Sigmoid colon (tissue), 6 donors: ENCODE measurements at regions not wholly inside any gene's neighbourhood (a gene's known extent, or its start where the extent isn't known, plus 50 kb on each side); places are given as distances from the start of the nearest gene placed in this dataset.

ENCODE experiments used
- DNase-seq: peaks from one replicate; pipeline ENCODE4 v3.0.0-alpha.2; 2019
- H3K27ac ChIP-seq, 4 donors: fragments of 200-600 bp; sonication (generic); one replicate each; pipeline ENCODE4 v1.5.1; 2016 to 2019; ENCODE audit warnings: mild to moderate bottlenecking in 1 of 4
- H3K27me3 ChIP-seq, 3 donors: fragments of 200-600 bp; sonication (generic); one replicate each; pipeline ENCODE4 v1.5.1; 2019; ENCODE audit warnings: mild to moderate bottlenecking in 1 of 3
- H3K36me3 ChIP-seq, 4 donors: fragments of 200-600 bp; sonication (generic); one replicate each; pipeline ENCODE4 v1.5.1; 2016 to 2019
- H3K4me1 ChIP-seq, 4 donors: fragments of 200-600 bp; sonication (generic); one replicate each; pipeline ENCODE4 v1.5.1; 2017 to 2019
- H3K4me3 ChIP-seq, 4 donors: fragments of 200-600 bp; sonication (generic); one replicate each; pipeline ENCODE4 v1.5.1; 2017 to 2019; ENCODE audit warnings: mild to moderate bottlenecking in 2 of 4, moderate library complexity in 1 of 4
- H3K9me3 ChIP-seq, 4 donors: fragments of 200-600 bp in 3 of 4; sonication (generic) in 3 of 4; one replicate each; pipeline versions ENCODE4 v1.5.1 to v1.6.1; 2013 to 2019
- EP300 ChIP-seq, 4 donors: sonication (generic); formaldehyde crosslinking; IDR thresholded peaks; one replicate each; pipeline ENCODE4 v1.6.1; 2017; ENCODE audit warnings: antibody characterized with exemption in 4 of 4
- POLR2A ChIP-seq, 2 donors: fragments of 450-650 bp; IDR thresholded peaks; one replicate each; pipeline ENCODE4 v1.6.1; 2016; ENCODE audit warnings: antibody characterized with exemption in 2 of 2, mild to moderate bottlenecking in 2 of 2, moderate library complexity in 2 of 2
- POLR2AphosphoS5 ChIP-seq, 4 donors: sonication (generic); formaldehyde crosslinking; IDR thresholded peaks; one replicate each; pipeline ENCODE4 v1.6.1; 2017; ENCODE audit warnings: antibody characterized with exemption in 4 of 4
- WGBS, 2 donors: extraction: QIAGEN DNeasy Blood & Tissue Kit; methylation state at CpG; one replicate each; pipeline ENCODE4 v1.1.7; 2013; 5-methylcytosine and 5-hydroxymethylcytosine counted together
- intact Hi-C: fragments of 100-400 bp; cut with DNase I; formaldehyde crosslinking; loops from one replicate; pipeline ENCODE4 v1.15.1; 2023
- TF ChIP-seq, protein P1 (sequence below), 4 experiments: fragments of 450-650 bp in 3 of 4; fragments of 200-600 bp in 1 of 4; IDR thresholded peaks; one replicate each; pipeline ENCODE4 v1.5.1; 2016 to 2019; ENCODE audit warnings: antibody characterized with exemption in 4 of 4, mild to moderate bottlenecking in 3 of 4, moderate library complexity in 2 of 4
- donor health status: healthy with polysubstance abuse.
- donor health status: healthy.

- Histone ChIP-seq H3K36me3 (no peaks in the 10 kb centered on the region), H3K27me3 (no peaks in the 10 kb centered on the region), H3K27ac (no peak overlapping the region), H3K9me3 (peaks cover 0 to 3% (median 0%) of the 10 kb centered on the region in 4 donors), H3K4me1 (peaks cover 0 to 22% (median 18%) of the 10 kb centered on the region in 4 donors), H3K4me3 (no peak overlapping the region)
- DNase-seq: no peak
- TF ChIP-seq POLR2A (IDR thresholded peaks at IDR 0.05): no peak
- peak; percentile 42 to 76 (median 60) for TF ChIP-seq POLR2AphosphoS5 (IDR thresholded peaks at IDR 0.05)
- 32 to 55% methylated on average over 4 of the region's 4 CpGs for WGBS, 2 donors
- intact Hi-C loops: no loop called here
Observed at GRCh38 chr2:128732976-128733431, 414.3 kb upstream of the HS6ST1 start.

- Histone ChIP-seq H3K27ac (no peak overlapping the region), H3K9me3 (peaks cover 0 to 3% (median 0%) of the 10 kb centered on the region in 4 donors), H3K4me3 (no peak overlapping the region), H3K36me3 (no peaks in the 10 kb centered on the region), H3K27me3 (no peaks in the 10 kb centered on the region), H3K4me1 (peaks cover 0 to 22% (median 18%) of the 10 kb centered on the region in 4 donors)
- no peak for DNase-seq
- intact Hi-C loops: no loop called here
- TF ChIP-seq, protein P1, sequence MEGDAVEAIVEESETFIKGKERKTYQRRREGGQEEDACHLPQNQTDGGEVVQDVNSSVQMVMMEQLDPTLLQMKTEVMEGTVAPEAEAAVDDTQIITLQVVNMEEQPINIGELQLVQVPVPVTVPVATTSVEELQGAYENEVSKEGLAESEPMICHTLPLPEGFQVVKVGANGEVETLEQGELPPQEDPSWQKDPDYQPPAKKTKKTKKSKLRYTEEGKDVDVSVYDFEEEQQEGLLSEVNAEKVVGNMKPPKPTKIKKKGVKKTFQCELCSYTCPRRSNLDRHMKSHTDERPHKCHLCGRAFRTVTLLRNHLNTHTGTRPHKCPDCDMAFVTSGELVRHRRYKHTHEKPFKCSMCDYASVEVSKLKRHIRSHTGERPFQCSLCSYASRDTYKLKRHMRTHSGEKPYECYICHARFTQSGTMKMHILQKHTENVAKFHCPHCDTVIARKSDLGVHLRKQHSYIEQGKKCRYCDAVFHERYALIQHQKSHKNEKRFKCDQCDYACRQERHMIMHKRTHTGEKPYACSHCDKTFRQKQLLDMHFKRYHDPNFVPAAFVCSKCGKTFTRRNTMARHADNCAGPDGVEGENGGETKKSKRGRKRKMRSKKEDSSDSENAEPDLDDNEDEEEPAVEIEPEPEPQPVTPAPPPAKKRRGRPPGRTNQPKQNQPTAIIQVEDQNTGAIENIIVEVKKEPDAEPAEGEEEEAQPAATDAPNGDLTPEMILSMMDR (IDR thresholded peaks at IDR 0.05): no peak
- TF ChIP-seq POLR2AphosphoS5 (IDR thresholded peaks at IDR 0.05) (no peak), POLR2A (IDR thresholded peaks at IDR 0.05) (no peak), EP300 (IDR thresholded peaks at IDR 0.05) (no peak)
- WGBS, 2 donors: 72 to 78% methylated on average over 5 of the region's 5 CpGs
Observed at GRCh38 chr2:128733450-128733849, 414.8 kb upstream of the HS6ST1 start.

DNA sequence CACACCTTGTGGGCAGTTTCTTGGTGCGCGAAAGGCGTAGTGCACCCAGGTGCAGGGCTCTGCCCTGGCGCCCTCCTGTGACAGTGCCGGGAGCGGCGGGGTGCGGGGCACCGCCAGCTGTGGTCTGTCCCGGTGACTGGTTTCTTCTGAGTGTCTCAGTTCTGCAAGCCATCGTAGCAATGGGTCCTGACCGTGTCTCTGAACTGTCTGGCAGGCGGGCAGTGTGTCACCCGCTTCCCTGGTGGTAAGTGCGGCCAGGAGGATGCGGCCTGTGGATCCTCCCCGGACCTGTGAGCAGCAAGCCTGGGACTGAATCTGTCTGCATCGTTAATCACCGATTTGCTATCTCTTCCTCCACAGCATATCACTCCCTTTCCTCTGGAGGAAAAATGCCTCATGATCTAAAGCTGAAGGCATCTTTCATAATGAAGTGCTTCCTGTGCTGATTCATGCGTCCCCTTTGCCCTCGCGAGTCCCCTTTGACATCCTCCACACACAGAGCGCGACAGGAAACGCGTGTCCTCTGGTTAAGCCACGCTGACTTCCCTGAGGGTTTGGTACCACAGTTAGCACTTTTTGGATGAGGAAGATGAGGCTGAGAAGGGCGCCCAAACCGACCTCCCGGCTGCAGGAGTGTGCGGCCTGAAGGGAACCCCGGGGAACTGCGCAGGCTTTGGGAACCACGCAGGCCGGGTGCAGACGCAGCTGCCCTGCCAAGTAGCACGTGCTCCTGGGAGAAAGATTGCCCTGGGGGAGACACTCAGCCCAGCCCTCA lies 416.0 kb upstream of the HS6ST1 start:
- TF ChIP-seq POLR2A (IDR thresholded peaks at IDR 0.05): no peak
- TF ChIP-seq POLR2AphosphoS5 (IDR thresholded peaks at IDR 0.05): peak in 1 of 4 donors; percentile 39
- no peak overlapping the region for H3K27ac ChIP-seq
- intact Hi-C loops: no loop called here
- DNase-seq: no peak
- H3K4me1 ChIP-seq: peaks cover 0 to 22% (median 18%) of the 10 kb centered on the region in 4 donors
- 48 to 82% methylated on average over 37 of the region's 37 CpGs for WGBS, 2 donors
- no peak overlapping the region for H3K4me3 ChIP-seq
- H3K36me3 ChIP-seq: no peaks in the 10 kb centered on the region
- H3K9me3 ChIP-seq: no peaks in the 10 kb centered on the region
- no peaks in the 10 kb centered on the region for H3K27me3 ChIP-seq

GRCh38 chr2:128735296-128735960 lies 416.8 kb upstream of the HS6ST1 start:
- intact Hi-C loops: no loop called here
- Histone ChIP-seq H3K4me3 (no peak overlapping the region), H3K27ac (no peak overlapping the region)

DNA sequence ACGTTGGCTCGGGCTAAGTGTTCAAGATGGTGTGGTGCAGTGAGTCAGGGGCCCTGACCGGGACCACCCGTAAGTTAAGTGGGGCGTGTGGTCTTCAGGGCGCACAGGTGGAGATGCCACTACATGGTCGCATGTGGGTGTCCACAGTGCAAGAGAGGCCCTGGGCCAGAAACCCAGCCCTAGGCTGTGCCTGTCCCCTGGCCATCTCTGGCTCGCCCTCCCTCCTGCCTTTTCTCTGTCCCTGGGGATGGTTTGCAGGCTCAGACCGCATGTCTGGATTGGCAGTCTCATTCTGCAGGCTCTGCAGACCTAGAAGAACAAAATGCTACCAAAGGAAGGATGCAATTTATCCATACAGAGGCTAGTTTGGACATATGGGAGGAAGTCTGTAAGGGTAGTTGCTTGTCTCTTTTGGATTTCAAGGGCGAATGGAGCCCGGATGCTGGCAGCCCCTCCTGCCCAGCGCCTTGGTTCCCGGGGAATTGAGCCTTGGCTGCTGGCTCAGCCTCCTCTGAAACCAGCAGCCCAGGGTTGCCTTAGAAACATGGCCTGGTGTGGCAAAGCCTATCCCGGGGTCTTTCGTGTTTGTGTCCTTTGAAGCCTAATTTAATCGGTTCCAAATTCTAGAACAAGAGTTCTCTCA lies 417.5 kb upstream of the HS6ST1 start:
- Histone ChIP-seq H3K4me1 (peaks cover 0 to 22% (median 18%) of the 10 kb centered on the region in 4 donors), H3K27ac (no peak overlapping the region), H3K4me3 (peak overlapping the region in 3 of 4 donors; percentile 12 to 48 (median 43)), H3K27me3 (no peaks in the 10 kb centered on the region), H3K9me3 (no peaks in the 10 kb centered on the region), H3K36me3 (no peaks in the 10 kb centered on the region)
- intact Hi-C loops: loop anchor here (2.0 kb wide), 2 partner anchors 661 to 1113 kb away; no protein-coding TSS in a partner anchor
- WGBS, 2 donors: 61 to 62% methylated on average over 16 of the region's 16 CpGs
- no peak for DNase-seq
- TF ChIP-seq, protein P1 (IDR thresholded peaks at IDR 0.05): no peak
- TF ChIP-seq POLR2AphosphoS5 (IDR thresholded peaks at IDR 0.05): no peak
- TF ChIP-seq EP300 (IDR thresholded peaks at IDR 0.05): no peak
- TF ChIP-seq POLR2A (IDR thresholded peaks at IDR 0.05): no peak

More at GRCh38 chr2:128735296-128735960, 416.8 kb upstream of the HS6ST1 start:
- no peaks in the 10 kb centered on the region for H3K36me3 ChIP-seq
- no peaks in the 10 kb centered on the region for H3K9me3 ChIP-seq
- 84 to 89% methylated on average over 26 of the region's 26 CpGs for WGBS, 2 donors
- no peaks in the 10 kb centered on the region for H3K27me3 ChIP-seq
- TF ChIP-seq POLR2AphosphoS5 (IDR thresholded peaks at IDR 0.05) (no peak), POLR2A (IDR thresholded peaks at IDR 0.05) (no peak), EP300 (IDR thresholded peaks at IDR 0.05) (no peak)
- TF ChIP-seq, protein P1 (IDR thresholded peaks at IDR 0.05): no peak
- H3K4me1 ChIP-seq: peaks cover 0 to 22% (median 18%) of the 10 kb centered on the region in 4 donors
- no peak for DNase-seq
